ENCODE measurements at regions not wholly inside any gene's neighbourhood (a gene's known extent, or its start where the extent isn't known, plus 50 kb on each side); places are given as distances from the start of the nearest gene placed in this dataset.

DNA sequence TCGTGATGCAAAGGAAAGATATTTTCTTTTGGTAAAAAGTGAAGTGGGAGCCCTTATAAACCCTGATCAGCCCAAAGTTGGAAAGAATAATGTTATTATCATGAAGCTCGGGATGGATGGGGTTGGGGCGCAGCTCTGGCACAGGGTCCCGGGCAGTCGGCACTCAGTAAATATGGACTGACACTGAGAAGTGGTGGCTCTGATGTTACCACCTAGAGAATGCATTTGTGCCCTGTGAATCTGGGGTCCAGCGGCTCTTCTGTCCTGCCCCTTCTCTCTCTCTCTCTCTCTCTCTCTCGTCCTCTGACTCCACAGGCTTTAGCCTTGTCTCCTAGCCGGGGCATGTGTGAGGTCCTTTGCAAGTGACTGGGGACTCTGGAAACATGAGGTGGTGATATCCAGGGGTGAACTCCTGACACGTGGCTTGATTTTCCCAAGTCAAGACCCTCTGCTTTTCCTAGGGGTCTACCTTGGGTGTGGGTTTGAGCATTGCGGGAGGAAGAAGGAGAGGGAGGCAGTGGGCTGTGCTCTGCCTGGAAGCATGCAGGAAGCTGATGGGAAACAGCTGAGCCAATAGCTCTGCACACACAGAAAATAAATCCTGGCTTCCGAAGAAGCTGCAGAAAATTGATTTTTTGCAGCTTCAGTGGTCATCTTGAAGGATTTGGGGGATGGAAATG, 162.7 kb downstream of the MACROH2A1 start:
- DNase-seq (ENCODE audit: low read depth): no peak

GRCh38 chr5:135235551-135236227, 163.3 kb downstream of the MACROH2A1 start:
- DNase-seq (ENCODE audit: low read depth): no peak

GRCh38 chr5:135234666-135235401, 164.2 kb downstream of the MACROH2A1 start:
- DNase-seq (ENCODE audit: low read depth): no peak

DNA sequence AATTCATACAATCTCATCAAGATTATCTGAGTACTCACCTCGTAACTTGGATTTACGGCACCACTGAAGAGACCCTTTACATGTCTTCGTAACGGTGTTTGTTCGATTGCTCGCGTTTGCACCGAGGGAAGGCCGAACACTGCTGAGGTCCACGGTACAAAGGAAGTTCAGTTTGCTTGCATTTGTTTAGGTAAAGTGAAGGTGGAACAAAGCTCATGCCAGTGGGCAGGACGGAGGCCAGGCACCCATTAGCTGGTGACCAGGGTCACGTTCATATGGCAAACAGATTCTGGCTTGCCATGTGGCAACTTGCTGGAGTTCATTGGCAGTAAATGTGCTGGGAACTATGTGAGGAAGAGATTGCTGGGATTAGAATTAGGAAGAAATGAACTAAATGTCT, 164.8 kb downstream of the MACROH2A1 start:
- no peak for DNase-seq (ENCODE audit: low read depth)

- no peak for DNase-seq (ENCODE audit: low read depth)
These were observed 165.6 kb downstream of the MACROH2A1 start for GRCh38 chr5:135233477-135233876.

- no peak for DNase-seq (ENCODE audit: low read depth)
These were observed 166.1 kb downstream of the MACROH2A1 start for GRCh38 chr5:135232958-135233357.

- DNase-seq (ENCODE audit: low read depth): no peak
These were observed 167.7 kb downstream of the MACROH2A1 start for GRCh38 chr5:135231289-135231688.

DNA sequence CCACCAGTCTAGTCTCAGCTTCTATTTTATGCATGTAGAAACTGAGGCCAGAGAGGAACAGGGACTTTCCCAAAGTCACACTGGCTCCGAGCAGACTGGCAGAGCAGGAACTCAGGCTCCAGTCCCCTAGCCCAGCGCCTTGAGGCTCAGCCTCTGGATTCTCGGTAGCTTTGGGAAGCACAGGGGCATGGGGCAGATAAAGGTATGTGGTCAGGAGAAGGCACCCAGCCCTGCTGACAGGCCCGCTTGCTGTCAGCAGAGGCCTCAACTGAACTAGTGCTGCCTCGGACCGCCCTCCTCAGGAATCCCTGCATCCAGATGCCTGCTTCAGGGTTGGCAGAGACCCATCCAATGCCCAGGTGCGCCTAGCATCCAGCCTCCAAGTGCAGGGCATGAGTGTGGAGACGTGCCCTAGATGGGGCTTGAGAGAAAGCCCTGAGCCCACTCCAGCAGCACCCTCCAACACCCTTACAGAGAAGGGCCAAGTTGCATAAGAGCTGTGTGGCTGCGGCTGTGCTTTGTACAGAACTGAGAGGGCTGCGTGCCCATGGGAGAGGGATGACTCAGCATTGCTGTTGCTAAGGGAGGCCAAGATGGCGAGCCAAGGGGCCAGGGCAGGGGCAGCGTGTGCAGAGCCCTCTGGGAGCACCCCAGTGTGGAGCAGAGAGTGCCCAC, 168.6 kb downstream of the MACROH2A1 start:
- peak; percentile 51 for DNase-seq (ENCODE audit: low read depth)

DNA sequence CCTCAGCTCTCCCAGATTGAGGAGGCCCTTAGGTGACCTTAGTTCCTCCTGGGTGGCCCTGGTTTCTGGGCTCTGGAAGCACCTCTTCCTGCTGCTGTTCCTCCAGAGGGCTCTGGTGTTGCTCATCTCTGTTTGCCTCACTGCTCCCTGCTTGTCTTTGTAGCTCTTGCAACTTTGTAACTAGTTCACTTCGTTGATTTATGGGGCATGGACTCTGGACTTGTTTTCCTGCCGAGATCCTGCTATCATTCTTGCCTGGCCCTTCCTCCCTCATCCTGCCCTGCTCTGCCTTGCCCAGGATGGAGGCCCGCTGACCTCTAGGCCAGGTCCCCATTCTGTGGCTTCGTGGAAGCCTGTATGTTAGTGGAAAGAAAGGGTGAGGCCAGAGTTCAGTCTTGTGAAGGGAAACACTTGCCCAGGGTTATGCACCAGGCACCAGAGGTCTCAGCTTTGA, 169.3 kb downstream of the MACROH2A1 start:
- DNase-seq (ENCODE audit: low read depth): no peak

DNA sequence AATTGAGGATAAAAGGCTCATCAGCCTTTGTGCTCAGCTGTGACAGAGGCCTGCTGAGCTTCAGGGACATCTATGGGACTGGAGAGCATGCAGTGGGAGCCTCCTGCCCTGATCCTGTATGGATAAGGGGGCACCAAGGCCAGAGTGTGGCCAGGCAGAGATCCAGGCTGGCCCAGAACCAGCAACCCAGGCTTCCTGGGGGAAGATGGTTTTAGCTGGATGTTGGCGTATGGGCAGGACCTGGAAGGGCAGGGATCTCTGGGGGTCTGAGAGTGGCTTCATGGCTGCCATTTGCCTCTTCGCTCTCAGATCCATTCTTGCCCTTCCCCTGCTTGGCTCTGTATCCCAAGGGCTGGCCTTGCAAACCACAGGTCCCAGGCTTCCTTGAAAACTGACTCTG, 169.9 kb downstream of the MACROH2A1 start:
- no peak for DNase-seq (ENCODE audit: low read depth)

DNA sequence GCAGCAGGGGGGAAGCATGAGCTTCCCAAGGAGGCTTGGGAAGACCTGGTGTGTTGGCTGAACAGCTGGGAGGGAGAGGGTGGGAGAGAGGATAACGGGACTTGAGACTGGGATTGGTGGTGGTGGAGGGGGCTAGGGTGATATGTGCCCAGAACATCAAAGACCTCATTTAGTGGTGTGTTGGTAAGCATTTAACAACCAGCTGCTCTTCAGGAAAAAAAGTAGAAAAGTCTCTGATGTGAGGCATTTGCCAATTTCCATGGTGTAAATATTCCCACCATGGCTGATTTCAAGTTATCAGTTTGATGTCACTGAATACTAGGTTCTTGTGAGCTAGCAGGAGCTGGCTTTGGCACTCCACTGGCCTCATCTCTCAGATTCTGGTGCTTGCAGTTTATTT, 170.8 kb downstream of the MACROH2A1 start:
- DNase-seq (ENCODE audit: low read depth): no peak

DNA sequence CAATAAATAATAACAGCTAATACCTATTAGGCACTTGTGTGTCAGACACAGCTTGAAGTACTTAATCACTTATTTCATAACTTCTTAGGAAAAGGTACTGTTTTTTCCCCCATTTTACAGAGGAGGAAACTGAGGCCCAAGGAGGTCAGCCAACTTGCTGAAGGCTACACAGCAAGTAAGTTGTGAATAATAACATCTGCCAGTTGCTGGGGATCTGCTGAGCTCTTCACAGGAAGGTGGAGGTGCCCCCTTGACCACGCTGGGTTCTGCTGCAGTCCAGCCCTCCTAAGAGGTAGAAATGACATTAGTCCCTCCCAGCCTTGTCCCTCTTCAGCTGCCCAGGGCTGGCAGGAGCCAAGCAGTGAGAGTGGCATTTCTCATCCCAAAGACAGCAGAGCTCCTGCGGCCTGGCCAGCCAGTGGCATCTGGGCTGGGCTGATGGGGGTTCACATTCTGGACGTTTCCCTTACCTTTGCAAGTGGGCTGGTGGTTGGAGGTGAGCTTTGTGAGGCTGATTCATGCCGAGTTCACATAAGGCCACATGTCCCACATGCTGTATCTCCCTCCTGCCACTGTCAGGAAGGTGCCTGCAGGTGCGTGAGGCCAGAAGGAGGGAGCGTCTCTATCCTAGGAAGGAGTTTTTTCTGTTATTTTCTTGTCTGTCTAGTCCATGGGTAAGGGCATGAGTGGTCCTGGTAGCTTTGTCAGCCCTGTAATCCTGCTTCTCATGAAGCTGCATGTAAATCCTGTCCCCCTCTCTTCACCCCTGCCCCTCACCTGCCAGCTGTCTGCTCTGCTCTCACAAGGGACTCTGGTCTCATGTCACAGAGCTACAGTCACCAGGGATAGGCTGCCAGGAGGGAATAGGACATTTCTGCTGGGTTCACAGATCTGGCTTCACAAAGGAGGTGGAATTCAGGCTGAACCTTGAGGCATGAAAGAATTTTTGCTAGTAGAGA, 171.7 kb downstream of the MACROH2A1 start:
- DNase-seq (ENCODE audit: low read depth): no peak

DNA sequence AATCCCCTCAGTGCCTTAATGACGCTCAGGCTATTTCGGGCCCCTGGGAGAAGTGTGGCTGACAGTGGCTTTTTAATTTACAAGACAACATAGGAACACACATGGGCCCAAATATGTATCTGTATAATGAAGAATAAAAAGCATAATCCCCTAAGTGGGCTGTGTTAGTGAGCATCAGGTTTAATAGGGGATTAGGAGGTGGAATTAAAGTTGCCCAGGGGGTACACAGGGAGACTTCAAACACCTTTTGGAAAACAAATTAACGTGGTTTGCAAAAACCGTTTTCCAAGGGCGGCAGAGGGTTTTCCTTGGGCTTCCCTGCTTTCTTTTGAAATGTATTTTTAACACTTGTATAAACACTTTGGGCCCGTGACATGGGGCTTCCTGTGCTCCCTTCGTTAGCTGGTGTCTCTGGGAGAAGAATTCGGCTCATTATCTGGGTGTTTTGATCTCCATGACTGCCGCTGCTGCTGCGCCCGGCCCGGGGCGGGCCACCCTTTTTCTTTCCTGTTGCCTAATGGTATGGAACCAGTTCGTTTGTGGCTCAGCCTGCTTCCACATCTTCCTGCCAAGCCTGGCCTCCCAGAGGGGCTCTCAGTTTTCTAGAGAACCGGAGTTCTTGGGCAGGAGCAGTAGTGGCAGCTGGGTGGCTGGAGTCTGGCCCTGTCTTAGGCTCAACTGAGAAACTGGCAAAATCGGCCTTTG, 173.0 kb downstream of the MACROH2A1 start:
- DNase-seq (ENCODE audit: low read depth): no peak

GRCh38 chr5:135223891-135224625, 175.0 kb downstream of the MACROH2A1 start:
- no peak for DNase-seq (ENCODE audit: low read depth)

DNA sequence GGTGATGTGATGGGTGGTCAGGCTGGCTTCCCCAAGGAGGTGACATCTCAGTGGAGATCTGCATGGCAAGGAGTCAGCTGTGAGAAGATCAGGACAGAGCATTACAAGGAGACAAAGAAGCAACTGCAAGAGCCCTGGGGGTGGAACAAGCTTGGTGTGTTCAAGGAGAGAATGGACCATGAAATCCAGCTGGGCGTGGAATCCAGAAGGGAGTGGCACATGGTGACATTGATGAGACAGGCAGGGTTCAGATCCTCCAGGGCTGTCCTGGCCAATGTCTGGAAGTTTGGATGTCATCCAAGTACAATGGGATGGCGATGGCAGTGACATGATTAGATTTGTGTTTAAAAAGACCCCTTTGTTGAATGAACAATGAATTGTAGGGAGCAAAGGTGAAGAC, 175.6 kb downstream of the MACROH2A1 start:
- no peak for DNase-seq (ENCODE audit: low read depth)

GRCh38 chr5:135222771-135223170, 176.3 kb downstream of the MACROH2A1 start:
- no peak for DNase-seq (ENCODE audit: low read depth)

DNA sequence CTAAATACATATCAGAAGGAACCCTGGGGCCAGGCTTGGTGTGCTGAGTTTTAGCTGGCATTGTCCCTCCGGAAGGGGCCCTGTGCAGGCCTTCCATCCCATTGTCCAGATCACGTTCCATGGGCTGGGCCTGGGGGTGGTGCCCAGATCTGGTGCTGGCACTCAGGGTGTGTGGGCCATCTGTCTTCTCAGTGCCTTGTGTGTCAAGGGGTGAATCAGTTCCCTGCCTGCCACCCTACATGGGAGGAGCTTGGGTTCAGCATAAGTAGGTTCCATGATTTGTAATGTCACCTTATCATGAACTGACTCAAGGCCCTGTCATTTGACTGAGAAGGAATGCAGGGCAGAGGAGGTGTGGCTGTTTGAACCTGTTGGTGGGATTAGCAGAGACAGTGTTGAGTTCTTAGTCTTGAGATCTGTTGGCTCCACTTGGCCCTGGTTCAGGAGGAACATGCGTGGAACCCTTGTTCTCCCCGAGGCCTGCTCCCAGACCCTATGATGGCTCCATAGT, 176.8 kb downstream of the MACROH2A1 start:
- DNase-seq (ENCODE audit: low read depth): peak; percentile 53

DNA sequence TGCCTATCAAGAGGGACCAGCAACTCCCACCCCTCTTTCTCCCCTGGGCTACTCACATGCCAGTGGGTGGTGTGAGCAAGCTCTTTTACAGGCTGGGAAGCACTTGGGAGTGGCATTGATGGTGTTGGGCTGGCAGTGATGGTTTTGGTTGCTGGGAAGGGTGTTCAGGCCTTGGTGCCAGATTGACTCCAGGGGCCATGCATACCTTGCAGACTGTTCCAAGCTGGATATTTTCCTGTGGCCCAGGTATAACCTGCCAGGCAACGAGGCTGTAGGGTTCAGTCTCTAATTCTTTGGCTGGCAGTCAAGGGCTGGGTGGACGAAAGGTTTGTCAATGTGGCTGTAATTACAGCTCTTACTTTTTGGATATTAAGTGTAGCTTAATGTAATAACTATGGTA, 177.3 kb downstream of the MACROH2A1 start:
- DNase-seq (ENCODE audit: low read depth): no peak

DNA sequence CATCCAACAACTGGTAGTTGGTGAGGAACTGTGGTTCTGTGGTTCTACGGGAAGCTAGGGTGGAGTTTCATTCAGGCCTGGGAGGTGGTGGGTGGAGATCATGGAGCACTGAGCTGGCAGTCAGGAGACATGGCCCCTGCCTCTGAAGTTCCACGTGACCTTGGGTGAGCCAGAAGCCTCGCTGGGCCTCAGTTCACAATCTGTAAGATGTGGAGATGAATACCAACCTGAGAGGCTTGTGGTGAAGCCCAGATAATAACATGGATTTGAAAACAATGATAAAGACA, 177.9 kb downstream of the MACROH2A1 start:
- DNase-seq (ENCODE audit: low read depth): peak; percentile 21
